Osteoblast (primary cell): ENCODE measurements at regions not wholly inside any gene's neighbourhood (a gene's known extent, or its start where the extent isn't known, plus 50 kb on each side); places are given as distances from the start of the nearest gene placed in this dataset.

Source experiments
- DNase-seq: peaks from one replicate; pipeline ENCODE4 v3.0.0; 2011; ENCODE audit warnings: low spot score, mixed read lengths; ENCODE audit not compliant: insufficient read length; ENCODE audit errors: missing footprints
- H2AFZ ChIP-seq: 2 replicates; pipeline ENCODE4 v1.6.0; 2011; ENCODE audit warnings: mild to moderate bottlenecking, low read length
- H3K27ac ChIP-seq: 2 replicates; pipeline ENCODE4 v1.5.1; 2011; ENCODE audit warnings: mild to moderate bottlenecking, low read depth, low read length, moderate library complexity
- H3K27me3 ChIP-seq: 2 replicates; pipeline ENCODE4 v1.6.0; 2012; ENCODE audit warnings: mild to moderate bottlenecking, control low read depth, inconsistent platforms, low read length, moderate library complexity; ENCODE audit not compliant: insufficient read depth
- H3K36me3 ChIP-seq: 2 replicates; pipeline ENCODE4 v1.5.1; 2011; ENCODE audit warnings: mild to moderate bottlenecking, low read length, control low read depth, moderate library complexity; ENCODE audit not compliant: insufficient read depth
- H3K4me1 ChIP-seq: 2 replicates; pipeline ENCODE4 v1.5.1; 2011; ENCODE audit warnings: mild to moderate bottlenecking, low read length, control low read depth, moderate library complexity; ENCODE audit not compliant: insufficient read depth
- H3K4me2 ChIP-seq: 2 replicates; pipeline ENCODE4 v1.6.0; 2011; ENCODE audit warnings: mild to moderate bottlenecking, low read length; ENCODE audit not compliant: insufficient read depth
- H3K4me3 ChIP-seq: fragments of 200-600 bp; sonication (generic); 3 replicates; pipeline ENCODE4 v1.5.1; 2012; ENCODE audit warnings: mild to moderate bottlenecking, low read length, inconsistent platforms; ENCODE audit not compliant: insufficient read depth
- H3K79me2 ChIP-seq: 2 replicates; pipeline ENCODE4 v1.6.0; 2012; ENCODE audit warnings: mild to moderate bottlenecking, low read length, control low read depth, inconsistent platforms; ENCODE audit not compliant: insufficient read depth
- H3K9me3 ChIP-seq: 2 replicates; pipeline ENCODE4 v1.5.1; 2011; ENCODE audit warnings: low read depth, low read length, control low read depth
- H4K20me1 ChIP-seq: 2 replicates; pipeline ENCODE4 v1.6.0; 2012; ENCODE audit warnings: mild to moderate bottlenecking, low read length, control low read depth; ENCODE audit not compliant: insufficient read depth
- TF ChIP-seq, protein P1 (sequence below): IDR thresholded peaks from 2 replicates; pipeline ENCODE4 v1.5.1; 2011; ENCODE audit warnings: mild to moderate bottlenecking, low read depth, low read length, moderate library complexity; ENCODE audit errors: extremely low read depth

GRCh38 chr17:83198366-83199341 is 119.2 kb downstream of the METRNL start:
- TF ChIP-seq, protein P1, sequence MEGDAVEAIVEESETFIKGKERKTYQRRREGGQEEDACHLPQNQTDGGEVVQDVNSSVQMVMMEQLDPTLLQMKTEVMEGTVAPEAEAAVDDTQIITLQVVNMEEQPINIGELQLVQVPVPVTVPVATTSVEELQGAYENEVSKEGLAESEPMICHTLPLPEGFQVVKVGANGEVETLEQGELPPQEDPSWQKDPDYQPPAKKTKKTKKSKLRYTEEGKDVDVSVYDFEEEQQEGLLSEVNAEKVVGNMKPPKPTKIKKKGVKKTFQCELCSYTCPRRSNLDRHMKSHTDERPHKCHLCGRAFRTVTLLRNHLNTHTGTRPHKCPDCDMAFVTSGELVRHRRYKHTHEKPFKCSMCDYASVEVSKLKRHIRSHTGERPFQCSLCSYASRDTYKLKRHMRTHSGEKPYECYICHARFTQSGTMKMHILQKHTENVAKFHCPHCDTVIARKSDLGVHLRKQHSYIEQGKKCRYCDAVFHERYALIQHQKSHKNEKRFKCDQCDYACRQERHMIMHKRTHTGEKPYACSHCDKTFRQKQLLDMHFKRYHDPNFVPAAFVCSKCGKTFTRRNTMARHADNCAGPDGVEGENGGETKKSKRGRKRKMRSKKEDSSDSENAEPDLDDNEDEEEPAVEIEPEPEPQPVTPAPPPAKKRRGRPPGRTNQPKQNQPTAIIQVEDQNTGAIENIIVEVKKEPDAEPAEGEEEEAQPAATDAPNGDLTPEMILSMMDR = no peak
- H3K36me3 ChIP-seq = no peaks in the 10 kb centered on the region
- no peak overlapping the region for H3K4me2 ChIP-seq
- no peak overlapping the region for H3K4me3 ChIP-seq
- H4K20me1 ChIP-seq = no peaks in the 10 kb centered on the region
- DNase-seq = peak; percentile 42
- peaks cover 83% of the 10 kb centered on the region for H3K4me1 ChIP-seq
- no peak overlapping the region for H2AFZ ChIP-seq
- no peaks in the 10 kb centered on the region for H3K9me3 ChIP-seq
- no peaks in the 10 kb centered on the region for H3K27me3 ChIP-seq
- peak overlapping the region; percentile 97 for H3K27ac ChIP-seq
- peaks cover 2% of the 10 kb centered on the region for H3K79me2 ChIP-seq

GRCh38 chr17:83199500-83200201 is 120.2 kb downstream of the METRNL start:
- Histone ChIP-seq H2AFZ (peak overlapping the region; percentile 80), H3K79me2 (peaks cover 2% of the 10 kb centered on the region), H4K20me1 (no peaks in the 10 kb centered on the region), H3K27me3 (no peaks in the 10 kb centered on the region), H3K4me3 (peak overlapping the region; percentile 41), H3K9me3 (no peaks in the 10 kb centered on the region), H3K4me2 (peak overlapping the region; percentile 75), H3K27ac (peak overlapping the region; percentile 97), H3K4me1 (peaks cover 81% of the 10 kb centered on the region), H3K36me3 (no peaks in the 10 kb centered on the region)
- DNase-seq = peak; percentile 97
- TF ChIP-seq, protein P1 = no peak

GRCh38 chr17:83200231-83200699 is 120.9 kb downstream of the METRNL start:
- DNase-seq = peak; percentile 97
- Histone ChIP-seq H3K9me3 (no peaks in the 10 kb centered on the region), H3K27me3 (no peaks in the 10 kb centered on the region), H2AFZ (peak overlapping the region; percentile 80), H3K36me3 (no peaks in the 10 kb centered on the region), H3K27ac (peak overlapping the region; percentile 97), H3K79me2 (peaks cover 2% of the 10 kb centered on the region), H4K20me1 (no peaks in the 10 kb centered on the region), H3K4me3 (peak overlapping the region; percentile 41), H3K4me1 (peaks cover 75% of the 10 kb centered on the region), H3K4me2 (peak overlapping the region; percentile 75)
- TF ChIP-seq, protein P1 = no peak
